ENCODE measurements at regions not wholly inside any gene's neighbourhood (a gene's known extent, or its start where the extent isn't known, plus 50 kb on each side); places are given as distances from the start of the nearest gene placed in this dataset.

DNA sequence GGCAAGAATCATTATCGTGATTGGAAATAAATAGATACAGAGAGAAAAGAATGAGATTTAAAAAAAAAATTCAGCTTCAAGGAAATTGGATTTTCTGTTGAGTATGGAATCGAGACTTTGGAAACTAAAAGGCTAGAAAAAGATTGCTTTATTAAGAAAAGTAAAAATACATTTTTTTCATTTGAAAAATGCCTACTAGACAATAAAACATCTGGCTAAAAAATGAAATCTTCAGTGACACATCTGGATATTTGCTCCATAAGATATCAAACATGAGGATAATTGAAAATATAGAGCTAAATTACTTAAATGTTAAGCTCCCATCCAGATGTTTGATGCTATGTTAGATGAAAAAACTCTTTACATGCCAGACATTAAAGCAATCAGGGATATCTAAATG, 879.5 kb downstream of the TSN start:
- no peak for DNase-seq (ENCODE audit: low read depth in 3 of 3)

DNA sequence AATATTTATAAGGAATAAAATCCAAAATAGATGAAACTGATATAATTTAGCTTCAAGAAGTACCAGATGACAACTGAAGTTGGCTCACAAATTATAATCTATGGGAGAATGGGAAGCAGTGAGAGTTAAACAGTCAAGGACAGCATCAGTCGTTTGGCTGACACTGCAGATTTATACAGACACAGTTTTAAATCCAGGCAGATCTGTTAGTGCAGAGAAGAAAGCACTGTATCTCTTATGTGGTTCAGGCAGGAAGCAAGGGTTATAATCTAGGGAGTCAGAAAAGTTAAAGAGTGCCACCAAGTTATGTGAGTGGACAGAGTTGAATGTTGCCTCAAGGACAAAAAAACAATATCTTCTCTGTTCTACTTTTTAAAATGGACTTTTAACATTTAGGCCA, 880.2 kb downstream of the TSN start:
- no peak for DNase-seq (ENCODE audit: low read depth in 3 of 3)

DNA sequence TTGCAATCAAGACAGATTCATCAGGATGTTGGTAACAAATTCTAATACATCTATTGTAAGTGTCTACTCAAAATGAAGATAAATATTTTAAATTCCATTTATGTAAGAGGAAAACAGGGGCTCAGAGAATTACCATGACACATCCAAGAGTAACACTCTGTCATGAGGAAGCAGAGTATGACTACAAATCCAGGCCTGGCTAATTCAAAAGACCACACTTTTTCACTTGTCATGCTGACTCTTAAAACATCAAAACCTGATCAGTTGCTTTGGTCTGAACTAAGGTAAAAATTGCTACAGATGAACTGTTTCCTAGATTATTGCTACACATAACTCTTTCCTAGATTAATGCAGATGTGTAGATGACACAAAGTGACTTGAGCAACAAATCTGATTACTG, 880.6 kb downstream of the TSN start:
- no peak for DNase-seq (ENCODE audit: low read depth in 3 of 3)

DNA sequence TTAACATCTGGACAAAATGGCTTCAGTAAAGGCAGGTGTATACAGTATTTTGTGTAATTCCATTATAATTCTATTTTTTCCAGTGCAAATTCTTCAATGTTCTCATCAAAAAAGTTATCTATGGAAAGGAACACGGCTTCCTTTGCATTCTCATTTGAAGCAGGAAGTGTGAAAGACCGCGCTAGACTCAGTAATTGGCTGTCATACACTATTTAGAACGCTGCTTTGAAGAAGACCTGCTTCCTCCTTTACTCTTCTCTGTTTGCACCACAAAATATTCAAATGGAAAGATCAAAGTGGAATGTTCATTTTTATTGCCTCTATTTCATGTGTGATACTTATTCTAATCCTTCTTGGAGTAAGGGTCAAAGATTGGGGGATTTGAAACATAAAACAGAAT, 883.7 kb downstream of the TSN start:
- no peak for DNase-seq (ENCODE audit: low read depth in 3 of 3)

DNA sequence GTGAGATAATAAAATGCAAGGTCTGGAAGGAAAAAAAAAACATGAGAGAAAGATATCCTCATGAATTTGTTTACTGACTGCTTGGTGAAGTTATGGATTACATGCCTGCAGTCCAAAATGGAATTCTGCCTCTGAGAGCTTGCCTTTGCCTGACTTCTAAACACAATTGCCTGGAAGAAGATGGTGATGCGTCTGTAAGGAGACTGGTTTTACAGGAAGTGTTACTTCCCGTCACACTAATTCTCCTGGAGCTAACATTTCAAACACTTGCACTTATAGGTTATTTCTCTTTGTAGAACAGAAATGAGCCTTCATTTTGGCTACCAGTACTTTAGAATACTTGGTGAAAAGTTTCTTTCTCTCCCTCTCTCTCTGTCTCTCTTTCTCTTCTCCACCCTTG, 884.3 kb downstream of the TSN start:
- DNase-seq (ENCODE audit: low read depth in 3 of 3) = no peak

DNA sequence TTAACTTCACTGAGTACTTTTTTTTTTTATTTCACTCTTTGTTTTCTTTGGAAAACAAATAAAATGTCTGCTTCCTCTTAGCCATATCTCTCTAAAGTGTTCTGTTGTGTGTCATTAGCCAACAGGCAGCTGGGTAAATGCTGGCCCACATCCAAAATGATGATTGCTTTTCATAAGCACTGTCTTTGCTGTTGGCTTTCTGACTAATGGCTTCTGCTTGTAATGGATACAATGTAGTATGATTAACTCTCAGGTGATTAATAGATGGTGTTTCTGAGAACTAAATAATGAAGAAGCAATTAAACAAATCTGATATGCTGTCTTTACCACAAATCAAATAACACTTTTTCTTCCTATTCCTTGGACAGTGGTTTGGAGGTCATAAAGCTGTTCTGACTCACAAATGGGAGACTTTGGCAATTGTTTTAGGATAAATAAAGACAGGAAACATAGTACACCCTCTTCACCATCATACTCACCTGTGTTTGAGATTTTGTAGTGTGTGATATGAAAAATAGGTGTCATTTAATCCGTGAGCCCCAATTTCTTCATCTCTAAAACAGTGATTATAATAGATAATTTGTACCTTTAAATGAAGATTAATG, 888.4 kb downstream of the TSN start:
- DNase-seq (ENCODE audit: low read depth in 3 of 3) = no peak

DNA sequence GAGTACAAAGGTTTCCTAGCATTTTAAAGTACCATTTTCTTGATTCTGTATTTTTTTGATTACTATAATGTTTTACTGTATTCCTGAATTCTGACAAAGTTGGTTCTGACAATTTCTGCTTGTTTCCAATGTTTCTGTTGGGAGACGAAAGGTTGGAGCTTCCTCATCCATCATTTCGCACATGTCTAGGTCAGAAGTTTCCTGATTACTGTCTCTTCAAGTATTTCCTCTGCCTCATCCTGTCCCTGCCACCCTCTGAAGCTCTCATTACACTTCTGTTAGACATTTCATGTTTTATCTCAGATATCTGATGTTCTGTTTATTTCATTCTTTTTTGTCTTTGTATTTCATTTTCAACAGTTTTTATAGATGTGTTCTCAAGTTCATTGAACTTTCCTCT, 895.8 kb downstream of the TSN start:
- DNase-seq (ENCODE audit: low read depth in 3 of 3) = no peak

DNA sequence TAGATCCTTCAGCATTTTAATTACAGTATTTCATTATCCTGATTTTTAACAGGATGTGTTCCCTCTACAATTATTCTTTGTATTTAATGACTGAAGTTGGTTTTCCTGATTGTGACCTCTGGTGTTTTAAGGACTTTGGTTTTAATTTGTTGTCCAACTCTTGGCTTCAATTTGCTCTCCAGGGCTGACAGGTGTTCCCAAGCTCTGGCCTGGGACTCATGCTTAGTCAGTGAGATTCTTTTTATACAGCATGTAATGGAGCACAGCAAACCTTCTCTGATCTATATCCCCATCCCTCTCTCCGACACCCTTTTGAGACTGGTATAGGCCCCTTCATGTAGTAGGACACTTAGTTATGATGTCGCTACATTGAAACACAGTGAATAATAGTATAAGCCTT, 896.3 kb downstream of the TSN start:
- no peak for DNase-seq (ENCODE audit: low read depth in 3 of 3)

DNA sequence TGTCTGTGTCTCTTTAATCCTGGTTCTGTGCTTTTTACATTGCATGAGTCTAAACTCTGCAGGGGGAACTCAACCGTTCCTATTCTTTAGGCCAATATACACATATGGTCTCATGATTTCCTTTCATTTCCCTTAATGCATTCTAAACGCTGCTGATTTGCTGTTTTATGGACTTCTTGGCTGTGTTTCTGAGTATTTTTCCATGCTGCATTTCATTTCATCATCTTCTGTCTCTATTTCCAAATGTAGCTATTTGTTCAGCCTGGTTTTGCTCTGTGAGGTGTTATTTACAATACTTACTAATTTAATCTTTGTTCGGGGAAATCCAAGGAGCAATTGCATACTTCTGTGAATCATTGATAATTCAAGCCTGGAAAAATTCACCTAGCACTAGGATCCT, 897.2 kb downstream of the TSN start:
- no peak for DNase-seq (ENCODE audit: low read depth in 3 of 3)

DNA sequence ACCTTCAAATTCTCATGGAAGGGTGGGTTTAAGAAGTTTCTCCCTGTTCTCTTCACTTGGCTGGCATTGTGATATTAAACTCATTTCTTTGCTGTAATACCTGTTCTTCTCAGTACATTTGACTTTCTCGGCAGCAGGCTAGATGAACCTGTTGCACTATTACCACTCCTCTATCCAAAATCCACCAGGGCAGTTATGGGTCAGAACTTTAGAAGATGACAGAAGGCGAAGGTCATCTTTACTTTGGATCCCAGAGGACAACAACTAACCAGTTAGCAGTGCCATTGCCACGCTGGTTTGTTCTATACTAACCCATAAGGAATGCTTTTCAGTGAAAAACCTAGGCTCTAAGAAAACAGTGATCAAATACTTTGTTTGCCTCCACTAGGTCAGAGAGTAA, 901.0 kb downstream of the TSN start:
- no peak for DNase-seq (ENCODE audit: low read depth in 3 of 3)

DNA sequence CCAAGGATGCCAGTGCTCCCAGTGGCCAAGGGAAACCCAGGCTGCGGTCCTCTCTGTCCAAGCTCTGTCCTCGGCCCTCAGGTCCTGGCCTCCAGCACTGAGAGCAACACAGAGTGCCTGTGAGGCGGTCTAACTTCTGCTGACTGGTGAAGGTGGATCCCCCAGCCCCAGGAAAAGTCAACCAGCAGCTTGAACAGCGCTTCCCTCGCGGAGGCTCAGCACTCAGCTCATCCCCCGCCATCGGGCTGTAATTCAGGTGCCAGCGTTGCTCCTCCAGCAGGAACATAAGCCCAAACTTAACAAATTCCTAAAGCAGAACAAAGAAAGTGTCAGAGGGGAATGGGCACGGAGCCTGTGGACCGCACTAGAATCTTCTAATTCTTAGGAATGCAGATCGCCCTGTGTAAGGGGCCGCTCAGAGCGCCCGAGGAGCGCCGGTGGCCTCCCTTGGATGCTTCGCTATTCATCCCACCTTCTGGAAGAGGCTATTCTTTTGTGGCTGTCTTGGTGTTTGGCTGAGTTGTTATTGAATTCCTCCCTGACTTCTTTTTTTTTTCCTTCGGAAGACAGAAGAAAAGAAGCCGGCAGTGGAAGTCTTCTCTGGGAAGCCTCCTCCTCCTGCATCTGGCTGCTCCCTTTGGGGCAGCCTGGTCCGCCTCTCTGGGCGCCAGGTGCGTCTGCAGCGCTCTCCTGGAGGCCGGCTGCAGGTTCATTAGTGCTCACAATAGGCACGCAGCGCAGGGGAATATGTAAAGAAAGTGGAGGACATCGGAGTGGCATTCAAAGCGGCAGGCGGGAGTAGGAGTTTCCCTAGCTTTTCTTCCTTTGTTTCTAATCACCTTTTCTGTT, 905.6 kb downstream of the TSN start:
- DNase-seq (ENCODE audit: low read depth in 3 of 3) = no peak

DNA sequence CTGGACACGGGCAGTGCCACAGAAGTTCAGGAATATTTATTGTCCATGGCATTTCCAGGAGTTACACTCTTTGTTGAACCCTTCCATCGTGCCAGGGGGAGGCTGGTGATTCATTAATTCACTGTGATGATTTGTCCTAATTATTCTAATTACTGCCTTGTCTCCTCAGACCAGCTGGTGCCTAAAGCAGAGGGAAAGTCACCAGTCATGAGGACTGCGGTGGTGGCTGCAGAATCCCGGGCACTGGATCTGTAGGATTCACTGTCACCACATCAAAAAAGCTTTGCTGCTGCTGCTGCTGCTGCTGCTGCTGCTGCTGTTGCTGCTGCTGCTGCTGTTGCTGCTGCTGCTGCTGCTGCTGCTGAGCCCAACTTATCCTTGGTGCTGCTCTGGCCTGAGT, 908.2 kb downstream of the TSN start:
- no peak for DNase-seq (ENCODE audit: low read depth in 3 of 3)

DNA sequence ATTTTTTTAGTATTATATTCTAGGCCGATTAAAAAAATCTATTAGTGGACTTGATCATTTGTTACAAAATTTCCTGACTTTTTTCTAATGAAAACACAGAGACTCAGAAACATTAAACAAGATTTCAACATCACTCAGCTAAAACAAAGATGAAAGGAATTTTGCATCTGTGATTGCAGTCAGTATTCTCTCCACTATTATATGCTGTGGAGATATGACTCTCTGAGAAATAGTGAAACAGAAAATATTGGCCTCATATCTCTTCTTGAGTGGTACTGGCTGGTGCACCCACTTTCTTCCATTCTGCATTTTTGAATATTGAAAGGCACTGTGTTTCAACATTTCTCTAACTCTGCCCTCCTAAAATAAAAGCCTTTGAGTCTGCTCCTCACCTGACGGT, 914.2 kb downstream of the TSN start:
- no peak for DNase-seq (ENCODE audit: low read depth in 3 of 3)

DNA sequence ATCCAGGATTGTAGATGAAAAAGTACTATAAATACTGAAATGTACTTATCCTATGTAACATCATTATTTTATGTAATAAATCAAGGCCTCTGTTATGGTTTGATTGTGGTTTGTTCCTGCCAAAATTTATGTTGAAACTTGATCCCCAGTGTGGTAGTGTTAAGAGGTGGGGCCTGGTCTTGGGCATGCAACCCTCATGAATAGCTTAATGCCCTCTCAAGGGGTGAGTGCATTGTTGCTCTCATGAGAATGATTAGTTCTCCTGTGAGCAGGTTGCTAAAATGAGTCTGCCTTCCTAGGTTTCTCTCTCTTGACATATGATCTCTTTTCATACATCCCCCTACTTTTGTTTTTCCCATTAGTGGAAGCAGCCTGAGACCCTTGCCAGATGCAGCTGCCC, 915.4 kb downstream of the TSN start:
- DNase-seq (ENCODE audit: low read depth in 3 of 3) = no peak

DNA sequence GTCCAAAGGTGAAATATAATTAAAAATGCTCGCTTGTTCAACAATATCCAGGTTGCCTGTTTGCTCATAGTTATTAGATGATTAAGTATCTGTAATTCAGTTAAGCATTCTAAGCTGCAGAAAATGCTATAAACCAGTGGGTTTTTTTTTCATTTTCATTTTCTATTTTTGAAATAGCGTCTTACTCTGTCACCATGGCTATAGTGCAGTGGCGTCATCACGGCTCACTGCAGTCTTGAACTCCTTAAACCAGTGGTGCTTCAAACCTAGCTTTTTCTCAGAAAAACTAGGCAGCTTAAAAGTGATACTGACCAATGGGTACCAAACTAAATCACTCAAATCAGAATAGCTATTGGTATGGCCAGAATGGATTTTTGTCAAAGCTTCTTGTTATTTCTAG, 925.2 kb downstream of the TSN start:
- DNase-seq (ENCODE audit: low read depth in 3 of 3) = no peak

DNA sequence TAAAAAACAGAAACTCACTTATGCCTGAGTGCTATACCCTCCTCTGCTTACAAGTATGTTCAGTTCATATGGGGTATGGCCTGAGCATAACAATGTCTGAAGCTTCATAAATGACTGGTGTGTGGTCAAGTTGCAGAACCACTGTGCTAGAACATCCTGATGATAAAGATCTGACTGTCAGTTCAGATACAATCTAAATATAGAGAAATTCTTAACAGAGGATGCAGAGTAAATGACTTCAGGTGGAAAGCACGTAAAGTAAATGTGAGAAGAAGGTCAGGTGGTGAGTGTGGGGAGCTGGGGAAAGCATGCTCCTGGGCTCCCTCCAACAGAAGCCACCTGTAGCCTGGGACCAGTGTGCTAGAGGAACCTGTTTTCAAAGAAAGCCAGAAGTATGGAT, 926.2 kb downstream of the TSN start:
- DNase-seq (ENCODE audit: low read depth in 3 of 3) = no peak

DNA sequence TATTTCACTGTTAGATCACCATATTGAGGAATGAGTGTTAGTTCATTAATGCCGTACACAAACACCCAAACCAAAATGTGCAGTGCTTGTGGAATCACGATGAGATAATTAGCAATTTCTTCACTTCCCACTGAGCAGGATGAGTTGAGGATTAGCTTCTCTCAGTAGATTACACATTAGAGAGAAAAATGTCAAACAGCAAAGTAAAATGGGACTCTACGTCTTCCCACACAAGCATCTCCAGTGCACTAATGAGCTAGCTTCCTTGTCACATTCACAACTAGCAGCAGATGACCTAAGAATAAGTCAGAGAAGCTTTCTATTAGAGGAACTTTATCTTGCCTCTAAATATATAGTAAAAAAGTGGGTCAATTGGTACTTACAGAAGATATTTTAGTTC, 926.9 kb downstream of the TSN start:
- no peak for DNase-seq (ENCODE audit: low read depth in 3 of 3)

DNA sequence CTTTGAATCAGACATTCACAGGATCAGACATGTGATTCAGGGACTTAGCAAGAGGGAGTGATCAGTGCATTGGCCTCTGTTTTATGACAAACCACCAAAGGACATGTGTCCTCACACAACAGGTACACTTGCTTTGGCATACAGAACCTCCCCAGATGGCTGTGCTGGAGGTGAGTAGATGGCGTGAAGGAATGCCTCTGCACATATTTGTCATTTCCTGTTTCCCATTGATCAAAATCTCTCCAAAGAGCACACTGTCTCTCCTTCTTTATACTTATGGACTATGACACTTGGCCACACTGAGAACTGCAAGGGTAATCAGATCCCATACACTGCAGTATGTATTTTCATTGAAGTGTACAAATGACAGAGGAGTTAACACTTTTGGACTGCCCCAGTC, 927.6 kb downstream of the TSN start:
- DNase-seq (ENCODE audit: low read depth in 3 of 3) = no peak

DNA sequence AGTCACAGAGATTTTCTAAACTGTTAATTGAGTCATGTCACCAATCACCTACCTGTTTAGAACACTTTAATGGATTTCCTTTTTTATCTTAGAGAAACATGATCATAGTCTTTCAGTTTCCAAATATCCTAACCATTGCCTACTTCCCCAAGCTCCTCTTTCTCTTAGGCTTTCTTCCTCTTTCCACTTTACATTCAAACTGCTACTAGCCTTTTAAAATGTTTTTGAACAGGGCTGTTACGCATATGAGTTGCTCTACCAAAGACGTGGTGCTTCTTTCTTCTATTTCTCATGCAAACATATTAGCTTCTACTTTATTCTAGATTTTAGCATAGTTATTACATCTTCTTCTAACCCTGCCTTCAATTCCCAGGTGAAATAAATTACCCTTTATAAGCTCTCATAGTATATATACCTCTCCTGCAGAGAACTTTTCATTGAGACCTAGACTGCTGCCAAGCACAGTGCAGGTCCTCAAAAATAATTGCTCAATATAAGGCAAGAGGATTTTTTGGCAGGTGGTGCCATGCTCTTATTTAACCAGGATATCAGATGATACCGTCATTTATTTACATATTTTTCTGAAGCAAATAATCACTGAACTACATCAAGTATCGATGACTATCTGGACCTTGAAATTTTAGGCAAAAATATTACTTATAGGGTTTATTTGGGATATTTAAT, 937.1 kb downstream of the TSN start:
- no peak for DNase-seq (ENCODE audit: low read depth in 3 of 3)

DNA sequence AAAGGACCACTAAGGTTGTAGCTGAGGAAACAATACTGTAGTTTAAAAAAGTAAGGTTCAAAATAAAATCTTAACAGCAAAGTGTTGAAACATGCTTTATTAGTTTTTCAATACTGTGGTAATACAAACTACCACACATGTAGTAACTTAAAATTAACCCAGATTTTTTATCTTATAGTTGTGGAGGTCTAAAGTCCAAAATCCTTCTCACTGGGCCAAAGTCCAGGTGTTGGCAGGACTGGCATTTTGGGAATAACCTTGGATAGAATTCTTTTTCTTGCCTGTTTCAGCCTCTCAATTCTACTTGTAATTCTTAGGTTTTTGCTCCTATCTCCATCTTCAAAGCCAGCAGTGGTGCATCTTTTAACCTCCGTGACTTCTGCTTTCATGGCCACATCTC, 942.0 kb downstream of the TSN start:
- no peak for DNase-seq (ENCODE audit: low read depth in 3 of 3)

DNA sequence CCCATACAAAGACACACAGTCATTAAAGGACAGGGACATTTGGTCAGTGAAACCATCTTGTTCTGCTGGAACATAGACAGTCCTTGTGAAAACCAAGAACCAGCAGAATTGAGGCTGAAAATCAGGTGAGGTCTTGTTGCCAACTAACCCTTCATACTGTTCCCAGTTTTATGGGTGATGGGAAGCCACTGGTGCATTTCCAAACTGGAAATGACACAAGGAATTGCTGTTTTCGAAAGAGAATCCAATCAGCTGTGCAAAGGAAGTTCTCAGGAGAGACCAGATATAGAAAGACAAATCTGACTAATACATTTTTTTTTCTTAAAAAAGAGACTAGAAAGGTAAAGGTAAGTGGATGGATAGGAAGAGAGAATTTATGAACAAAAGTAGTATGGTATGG, 948.2 kb downstream of the TSN start:
- no peak for DNase-seq (ENCODE audit: low read depth in 3 of 3)

DNA sequence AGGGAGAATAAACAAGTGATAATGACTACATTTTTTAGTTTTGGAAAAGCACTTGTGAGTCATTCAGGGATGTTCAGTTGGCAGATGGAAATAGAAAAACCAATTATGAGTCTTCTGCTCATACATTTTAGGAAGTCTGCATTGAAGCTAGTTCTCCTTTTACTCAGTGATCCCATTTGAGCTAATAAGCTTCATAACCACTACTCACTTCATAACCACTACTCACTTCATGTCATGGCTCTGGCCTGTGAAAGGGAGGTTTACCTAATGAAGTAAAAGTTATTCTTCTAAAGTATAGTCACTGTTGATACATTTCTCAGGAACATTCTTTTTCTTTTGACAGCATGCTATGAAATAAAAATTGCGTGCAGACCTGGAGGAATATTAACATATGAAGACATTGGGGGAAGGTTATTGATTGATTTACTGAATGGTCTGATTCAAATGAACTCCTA, 948.7 kb downstream of the TSN start:
- no peak for DNase-seq (ENCODE audit: low read depth in 3 of 3)

DNA sequence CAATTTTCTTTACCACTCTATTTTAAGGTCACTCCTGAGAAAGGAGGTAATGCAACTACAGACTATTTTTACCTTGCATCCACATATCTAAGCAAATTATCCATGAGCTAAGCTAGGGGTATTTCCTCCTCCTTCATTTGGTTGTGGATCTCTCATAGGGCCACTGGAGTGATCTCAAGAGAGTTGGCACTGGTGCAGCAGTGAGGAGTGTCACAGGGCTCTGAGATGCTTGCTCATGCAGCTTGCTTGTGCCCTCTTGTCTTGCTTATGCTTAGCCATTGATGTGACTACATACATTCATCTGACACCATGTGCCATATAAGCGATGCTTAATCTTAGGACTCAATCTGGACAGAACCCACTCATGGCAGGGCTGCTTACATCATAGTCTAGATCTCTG, 950.3 kb downstream of the TSN start:
- DNase-seq (ENCODE audit: low read depth in 3 of 3) = no peak

Data from stimulated activated CD4-positive, alpha-beta T cell treated with anti-CD3 and anti-CD28 coated beads, TNF-alpha, amount 100 ng/mL, for 4 hours (primary cell).